GM23338 (cell line): ENCODE measurements at regions not wholly inside any gene's neighbourhood (a gene's known extent, or its start where the extent isn't known, plus 50 kb on each side); places are given as distances from the start of the nearest gene placed in this dataset.

Experiments
- ATAC-seq: fragments of 200-7000 bp; cut with Tn5 transposase; 3 replicates; pipeline ENCODE4 v1.9.1; 2020
- DNase-seq: peaks from one replicate; pipeline ENCODE4 v3.0.0-alpha.2; 2015; ENCODE audit warnings: low spot score
- H2AFZ ChIP-seq: fragments of 200-600 bp; sonication (generic); 2 replicates; pipeline ENCODE4 v1.8.0; 2016; ENCODE audit warnings: antibody characterized with exemption, mild to moderate bottlenecking, moderate library complexity
- H3F3A ChIP-seq: fragments of 200-600 bp; sonication (generic); replicated peaks from 2 replicates; pipeline ENCODE4 v1.8.0; 2017; ENCODE audit warnings: antibody characterized with exemption, mixed run types, low read depth
- H3K27ac ChIP-seq: fragments of 200-600 bp; sonication (generic); 2 replicates; pipeline ENCODE4 v1.6.1; 2016; ENCODE audit warnings: low read depth
- H3K27me3 ChIP-seq: fragments of 200-600 bp; sonication (generic); 2 replicates; pipeline ENCODE4 v1.8.0; 2016; ENCODE audit warnings: mild to moderate bottlenecking, mixed run types, moderate library complexity; ENCODE audit not compliant: insufficient read depth
- H3K36me3 ChIP-seq: fragments of 200-600 bp; sonication (generic); 2 replicates; pipeline ENCODE4 v1.8.0; 2016; ENCODE audit warnings: mild to moderate bottlenecking; ENCODE audit not compliant: insufficient read depth
- H3K4me1 ChIP-seq: fragments of 200-600 bp; sonication (generic); 2 replicates; pipeline ENCODE4 v1.8.0; 2016; ENCODE audit warnings: mild to moderate bottlenecking, moderate library complexity; ENCODE audit not compliant: insufficient read depth
- H3K4me2 ChIP-seq: fragments of 200-600 bp; sonication (generic); 2 replicates; pipeline ENCODE4 v1.7.1; 2017; ENCODE audit warnings: mixed run types
- H3K4me3 ChIP-seq: fragments of 200-600 bp; sonication (generic); 2 replicates; pipeline ENCODE4 v1.6.1; 2016; ENCODE audit warnings: mixed run types
- H3K79me2 ChIP-seq: fragments of 200-600 bp; sonication (generic); replicated peaks from 2 replicates; pipeline ENCODE4 v1.8.0; 2017; ENCODE audit warnings: mild to moderate bottlenecking; ENCODE audit not compliant: insufficient read depth
- H3K9me2 ChIP-seq: fragments of 200-600 bp; sonication (generic); 2 replicates; pipeline ENCODE4 v1.8.0; 2017; ENCODE audit not compliant: insufficient read depth
- H4K20me1 ChIP-seq: fragments of 200-600 bp; sonication (generic); replicated peaks from 2 replicates; pipeline ENCODE4 v1.8.0; 2017; ENCODE audit warnings: mild to moderate bottlenecking; ENCODE audit not compliant: insufficient read depth
- H3K27ac Mint-ChIP-seq: 2 replicates; pipeline ENCODE4 v1.8.0; 2020; ENCODE audit warnings: inconsistent platforms, mild to moderate bottlenecking, moderate library complexity, mixed read lengths
- H3K27me3 Mint-ChIP-seq: 3 replicates; pipeline ENCODE4 v1.8.0; 2022; ENCODE audit warnings: low read depth, mild to moderate bottlenecking, moderate library complexity, mixed read lengths, inconsistent platforms; ENCODE audit not compliant: insufficient read depth, poor library complexity
- H3K36me3 Mint-ChIP-seq: 3 replicates; pipeline ENCODE4 v1.8.0; 2021; ENCODE audit warnings: low read depth, mild to moderate bottlenecking, inconsistent platforms, moderate library complexity, mixed read lengths
- H3K4me1 Mint-ChIP-seq: 3 replicates; pipeline ENCODE4 v1.8.0; 2020; ENCODE audit warnings: mild to moderate bottlenecking, inconsistent platforms, mixed read lengths
- H3K4me3 Mint-ChIP-seq: 3 replicates; pipeline ENCODE4 v1.8.0; 2021; ENCODE audit warnings: moderate library complexity, mild to moderate bottlenecking, inconsistent platforms, mixed read lengths
- H3K9me3 Mint-ChIP-seq: 3 replicates; pipeline ENCODE4 v1.8.0; 2020; ENCODE audit warnings: moderate library complexity, mild to moderate bottlenecking, inconsistent platforms, mixed read lengths
- CTCF ChIP-seq, 2 experiments: fragments of 200-600 bp in 1 of 2; sonication (generic) in 1 of 2; conservative IDR thresholded peaks; 2 replicates each; pipeline versions ENCODE4 v1.5.1 to v1.6.1; 2016 to 2017; ENCODE audit warnings: antibody characterized with exemption in 2 of 2, low read depth in 2 of 2, mild to moderate bottlenecking in 2 of 2, moderate library complexity in 1 of 2
- EZH2 ChIP-seq: fragments of 200-600 bp; sonication (generic); IDR thresholded peaks from one replicate; pipeline ENCODE4 v1.8.0; 2017; ENCODE audit warnings: antibody characterized with exemption, mild to moderate bottlenecking, low read depth; ENCODE audit not compliant: unreplicated experiment
- EZH2phosphoT487 ChIP-seq: fragments of 200-600 bp; sonication (generic); IDR thresholded peaks from one replicate; pipeline ENCODE4 v1.8.1; 2018; ENCODE audit warnings: antibody characterized with exemption; ENCODE audit not compliant: unreplicated experiment
- JUNB ChIP-seq: IDR thresholded peaks from one replicate; pipeline ENCODE4 v1.6.1; 2016; ENCODE audit warnings: antibody characterized with exemption; ENCODE audit not compliant: unreplicated experiment
- NANOG ChIP-seq: IDR thresholded peaks from 2 replicates; pipeline ENCODE4 v1.6.1; 2016; ENCODE audit warnings: antibody characterized with exemption, borderline replicate concordance
- REST ChIP-seq: IDR thresholded peaks from one replicate; pipeline ENCODE4 v1.6.1; 2018; ENCODE audit warnings: antibody characterized with exemption; ENCODE audit not compliant: unreplicated experiment
- STAT1 ChIP-seq: IDR thresholded peaks from one replicate; pipeline ENCODE4 v1.6.1; 2016; ENCODE audit warnings: antibody characterized with exemption; ENCODE audit not compliant: unreplicated experiment
- ZNF114 ChIP-seq: fragments of 250-450 bp; sonication (Bioruptor Pico); IDR thresholded peaks from 2 replicates; pipeline ENCODE4 v1.5.0; 2020; ENCODE audit warnings: mild to moderate bottlenecking, moderate library complexity
- ZNF331 ChIP-seq: fragments of 250-450 bp; sonication (Bioruptor Pico); IDR thresholded peaks from 2 replicates; pipeline ENCODE4 v1.5.0; 2020; ENCODE audit warnings: low read depth, mild to moderate bottlenecking, moderate library complexity
- ZNF462 ChIP-seq: fragments of 250-450 bp; sonication (Bioruptor Pico); IDR thresholded peaks from 2 replicates; pipeline ENCODE4 v1.5.0; 2020; ENCODE audit warnings: mild to moderate bottlenecking, moderate library complexity

GRCh38 chr13:50403311-50403710 lies 388.1 kb downstream of the KCNRG start:
- Histone ChIP-seq H3F3A (no peaks in the 10 kb centered on the region), H3K27ac (no peak overlapping the region), H3K27me3 (no peaks in the 10 kb centered on the region), H3K79me2 (no peaks in the 10 kb centered on the region), H2AFZ (no peak overlapping the region), H3K9me2 (peaks cover 15% of the 10 kb centered on the region), H4K20me1 (no peaks in the 10 kb centered on the region), H3K4me3 (no peak overlapping the region), H3K36me3 (no peaks in the 10 kb centered on the region; the same call in 1 of the 2 replicates), H3K4me1 (no peaks in the 10 kb centered on the region), H3K4me2 (no peak overlapping the region)
- Mint-ChIP-seq H3K9me3 (no peaks in the 10 kb centered on the region), H3K27ac (no peak overlapping the region), H3K27me3 (no peaks in the 10 kb centered on the region), H3K4me1 (no peaks in the 10 kb centered on the region; the same call in 2 of the 3 replicates), H3K4me3 (no peak overlapping the region), H3K36me3 (no peaks in the 10 kb centered on the region; the same call in 2 of the 3 replicates)
- TF ChIP-seq ZNF114: no peak
- DNase-seq (no peak), ATAC-seq (no peak)

- H3K36me3 ChIP-seq: no peaks in the 10 kb centered on the region; the same call in 1 of the 2 replicates
- H3K9me2 ChIP-seq: peaks cover 15% of the 10 kb centered on the region
- Mint-ChIP-seq H3K27me3 (no peaks in the 10 kb centered on the region), H3K4me3 (no peak overlapping the region), H3K4me1 (no peaks in the 10 kb centered on the region; the same call in 2 of the 3 replicates), H3K9me3 (no peaks in the 10 kb centered on the region), H3K36me3 (no peaks in the 10 kb centered on the region; the same call in 2 of the 3 replicates), H3K27ac (no peak overlapping the region)
- no peak overlapping the region for H3K27ac ChIP-seq
- no peak for ATAC-seq
- no peak overlapping the region for H3K4me3 ChIP-seq
- H3F3A ChIP-seq: no peaks in the 10 kb centered on the region
- no peaks in the 10 kb centered on the region for H3K4me1 ChIP-seq
- H2AFZ ChIP-seq: no peak overlapping the region
- DNase-seq: no peak
- H3K79me2 ChIP-seq: no peaks in the 10 kb centered on the region
- no peaks in the 10 kb centered on the region for H3K27me3 ChIP-seq
- H3K4me2 ChIP-seq: no peak overlapping the region
- no peaks in the 10 kb centered on the region for H4K20me1 ChIP-seq
- TF ChIP-seq CTCF (conservative IDR thresholded peaks at IDR 0.05; ENCODE audit: low read depth in 2 of 2): no peak
- TF ChIP-seq STAT1: no peak
- no peak for TF ChIP-seq REST
- TF ChIP-seq EZH2phosphoT487: no peak
- no peak for TF ChIP-seq ZNF462
- no peak for TF ChIP-seq ZNF114
- TF ChIP-seq NANOG: no peak
- TF ChIP-seq ZNF331 (CRISPR knock-in tag): no peak
- TF ChIP-seq EZH2: no peak
- TF ChIP-seq JUNB: no peak
Measured at GRCh38 chr13:50404116-50404515, 388.9 kb downstream of the KCNRG start.
